ENCODE measurements at regions not wholly inside any gene's neighbourhood (a gene's known extent, or its start where the extent isn't known, plus 50 kb on each side); places are given as distances from the start of the nearest gene placed in this dataset.

GRCh38 chr6:33950891-33951889 is 147.4 kb upstream of the MLN start:
- DNase-seq = peak; percentile 82

- peak; percentile 94 for DNase-seq
These were observed 146.7 kb upstream of the MLN start for GRCh38 chr6:33950472-33950881.

- DNase-seq = no peak
These were observed 146.2 kb upstream of the MLN start for GRCh38 chr6:33949877-33950435.

DNA sequence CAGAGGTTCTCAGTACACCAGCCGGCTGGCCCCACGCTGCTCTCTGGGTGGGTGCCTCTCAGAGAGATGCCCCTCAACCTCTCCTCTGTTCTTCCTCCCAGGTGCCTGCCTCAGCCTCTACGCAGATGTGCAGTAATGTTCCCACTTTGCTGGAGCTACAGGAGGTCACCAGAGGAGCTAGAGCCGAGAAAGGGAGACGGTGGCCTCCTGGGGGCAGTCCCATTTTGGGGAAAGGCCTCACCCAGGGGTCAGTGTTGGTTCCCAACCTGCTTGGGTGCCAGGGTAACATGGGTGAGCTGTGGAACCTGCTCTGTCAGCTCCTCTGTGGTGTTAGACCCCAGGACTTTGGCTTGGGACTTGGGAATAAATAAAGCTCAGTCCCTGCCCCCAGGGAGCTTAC is 145.3 kb upstream of the MLN start:
- no peak for DNase-seq

GRCh38 chr6:33947916-33948594 is 144.3 kb upstream of the MLN start:
- DNase-seq = no peak

DNA sequence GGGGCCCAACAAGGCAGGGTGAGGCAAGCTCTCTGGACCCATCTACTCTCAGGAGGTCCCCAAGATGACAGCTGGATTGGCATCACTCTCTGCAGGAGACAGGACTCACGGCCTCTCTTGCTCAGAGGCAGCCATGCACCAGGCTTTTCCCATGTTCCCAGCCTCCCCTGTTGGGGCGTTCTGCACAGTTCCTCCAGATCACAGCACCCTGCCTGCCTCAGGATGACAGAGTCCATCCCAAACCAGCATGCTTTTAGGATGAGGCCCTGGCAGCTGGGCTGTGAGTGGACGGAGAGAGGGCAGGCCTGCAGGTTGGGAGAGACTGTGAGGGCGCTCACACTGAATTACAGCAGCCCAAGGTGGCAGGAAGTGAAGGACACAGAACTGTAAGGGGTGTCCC is 143.2 kb upstream of the MLN start:
- no peak for DNase-seq

GRCh38 chr6:33945931-33946330 is 142.1 kb upstream of the MLN start:
- no peak for DNase-seq

DNA sequence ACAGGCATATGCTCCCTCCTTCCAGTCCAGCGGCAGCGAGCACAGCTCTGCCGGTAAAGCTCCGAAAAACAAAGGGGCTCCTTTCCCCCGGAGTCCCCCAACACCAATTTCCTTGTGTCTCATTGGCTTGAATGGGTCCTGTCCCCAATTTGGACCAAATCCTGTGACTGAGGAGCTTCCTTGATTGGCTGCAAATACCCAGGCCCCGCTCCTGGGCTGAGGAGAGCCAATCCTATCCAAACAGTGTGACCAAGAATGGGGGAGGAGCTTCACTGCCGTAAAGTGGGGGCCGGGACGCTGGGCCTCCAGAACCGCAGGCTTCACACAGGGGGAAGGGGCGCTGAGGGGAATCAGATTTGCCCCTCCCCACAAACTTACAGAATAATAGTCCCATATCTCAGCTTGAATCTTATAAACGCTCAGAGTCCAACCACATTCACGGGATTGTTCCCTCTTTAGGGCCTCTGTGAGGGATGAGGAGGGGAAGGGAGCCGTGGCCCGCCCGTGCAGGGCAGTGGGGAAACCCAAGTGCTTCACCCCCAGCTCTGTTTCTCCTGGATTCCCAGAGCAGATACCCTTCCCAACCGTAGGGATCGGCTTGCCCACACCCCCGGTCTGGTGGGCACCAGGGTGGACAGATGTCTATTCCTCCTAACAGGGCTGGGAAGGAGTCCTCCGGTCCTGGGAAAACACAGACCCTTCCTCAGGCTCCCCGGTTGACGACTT is 141.0 kb upstream of the MLN start:
- no peak for DNase-seq

GRCh38 chr6:33936886-33937285 is 133.1 kb upstream of the MLN start:
- DNase-seq = no peak

- no peak for DNase-seq
These were observed 131.8 kb upstream of the MLN start for GRCh38 chr6:33935439-33936080.

GRCh38 chr6:33934731-33935270 is 131.0 kb upstream of the MLN start:
- no peak for DNase-seq

GRCh38 chr6:33933101-33933500 is 129.3 kb upstream of the MLN start:
- DNase-seq = no peak

DNA sequence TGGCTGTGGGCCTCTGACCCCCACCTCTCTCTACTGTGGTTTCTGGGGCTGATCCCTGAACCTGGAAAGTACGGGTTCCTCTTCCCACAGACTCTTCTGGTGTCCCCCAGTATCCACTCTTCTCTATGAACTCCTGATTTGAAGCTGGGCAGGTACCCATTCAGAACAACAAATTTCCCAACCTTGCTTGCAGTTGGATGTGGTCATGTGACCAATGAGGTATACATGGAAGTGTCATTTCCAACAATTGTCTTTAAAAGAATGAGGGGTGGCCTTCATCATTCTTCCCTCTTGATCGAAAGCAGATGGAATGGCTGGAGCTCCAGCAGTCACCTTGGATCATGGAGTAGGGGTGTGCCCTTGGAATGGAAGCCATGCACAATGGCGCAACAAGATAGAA is 128.0 kb upstream of the MLN start:
- no peak for DNase-seq

DNA sequence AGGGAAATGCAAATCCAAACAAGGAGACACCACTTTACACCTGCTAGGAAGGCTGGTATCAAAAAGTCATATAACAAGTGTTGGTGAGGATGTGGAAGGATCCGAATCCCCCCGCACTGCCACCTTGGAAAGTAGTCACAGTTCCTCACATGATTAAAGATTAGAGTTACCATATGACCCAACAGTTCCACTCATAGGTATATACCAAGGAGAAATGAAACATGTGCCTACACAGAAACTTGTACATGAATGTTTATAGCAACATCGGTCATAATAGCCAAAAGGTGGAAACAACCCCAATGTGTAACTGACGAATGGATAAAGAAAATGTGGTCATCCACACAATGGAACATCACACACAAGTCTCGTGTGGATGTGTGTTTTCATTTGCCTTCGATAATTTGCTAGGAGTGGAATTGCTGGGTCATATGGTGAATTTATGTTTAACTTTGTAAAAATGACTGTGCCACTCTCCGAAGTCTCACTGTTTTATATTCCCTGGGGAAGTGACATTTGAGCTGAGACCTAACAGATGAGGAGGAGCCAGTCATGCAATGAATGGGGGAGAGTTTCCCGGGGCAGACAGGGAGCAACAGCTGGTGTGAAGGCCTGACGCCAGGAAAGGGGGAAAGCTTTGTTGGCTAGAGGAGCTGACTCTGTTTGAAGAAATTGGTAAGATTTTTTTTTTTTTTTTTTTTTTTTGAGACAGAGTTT is 125.9 kb upstream of the MLN start:
- no peak for DNase-seq

DNA sequence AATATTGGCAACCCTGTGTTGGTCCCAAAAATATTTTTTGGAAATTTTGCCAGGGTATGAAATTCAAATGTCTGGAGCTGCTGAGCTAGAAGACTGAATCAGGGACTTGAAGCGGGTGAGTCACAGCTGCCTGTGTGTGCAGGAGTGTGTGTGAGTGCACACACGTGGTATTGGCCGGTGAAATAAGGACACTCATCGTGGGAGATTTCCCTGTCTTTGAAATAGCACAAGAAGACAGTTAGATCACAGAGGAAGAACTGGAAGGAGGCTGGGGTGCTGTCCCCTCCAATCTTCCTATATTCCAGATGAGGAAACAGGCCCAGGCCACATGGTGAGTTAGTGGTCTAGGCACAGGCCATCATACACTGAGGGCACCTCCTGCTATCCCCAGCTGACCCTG is 123.8 kb upstream of the MLN start:
- no peak for DNase-seq

DNA sequence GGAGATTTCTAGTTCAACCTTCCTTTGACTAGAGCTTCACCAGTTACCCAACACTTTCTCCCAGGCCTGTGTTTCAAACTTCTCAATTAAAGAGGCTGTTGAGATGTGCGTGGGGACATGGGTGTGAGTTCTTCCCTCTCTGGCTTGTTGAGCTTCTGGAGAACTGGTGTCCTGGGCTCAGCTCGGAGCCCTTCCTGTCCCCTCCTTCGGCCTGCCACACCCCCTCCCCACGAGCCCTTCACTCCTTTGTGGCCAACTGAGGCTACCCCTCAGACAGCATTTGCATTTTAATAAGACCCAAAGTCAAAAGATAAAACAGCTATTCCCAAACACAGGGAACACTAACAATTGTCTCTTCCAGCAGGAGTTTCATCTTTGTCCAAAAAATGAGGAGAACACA is 123.3 kb upstream of the MLN start:
- DNase-seq = no peak

DNA sequence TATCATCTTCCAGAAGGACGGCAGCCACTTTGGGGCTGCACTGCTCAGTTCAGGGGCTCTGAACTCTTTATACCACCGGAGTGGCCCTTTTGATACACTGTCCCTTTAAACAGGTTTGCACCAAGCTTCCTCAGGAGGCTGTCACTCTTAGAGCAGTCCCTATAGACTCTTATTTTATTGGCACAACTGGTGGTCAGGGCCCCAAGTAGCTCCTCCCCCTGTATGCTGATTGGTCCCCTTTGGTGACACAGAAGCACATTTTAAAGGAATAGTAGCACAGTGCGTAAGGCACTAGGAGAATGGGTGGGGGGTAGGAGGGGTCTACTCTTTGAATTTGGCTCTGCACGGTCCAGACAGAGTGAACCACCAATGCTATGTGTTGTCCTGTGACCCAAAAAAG is 122.6 kb upstream of the MLN start:
- no peak for DNase-seq

GRCh38 chr6:33925936-33926335 is 122.1 kb upstream of the MLN start:
- no peak for DNase-seq

- DNase-seq = no peak
These were observed 121.4 kb upstream of the MLN start for GRCh38 chr6:33925210-33925609.

DNA sequence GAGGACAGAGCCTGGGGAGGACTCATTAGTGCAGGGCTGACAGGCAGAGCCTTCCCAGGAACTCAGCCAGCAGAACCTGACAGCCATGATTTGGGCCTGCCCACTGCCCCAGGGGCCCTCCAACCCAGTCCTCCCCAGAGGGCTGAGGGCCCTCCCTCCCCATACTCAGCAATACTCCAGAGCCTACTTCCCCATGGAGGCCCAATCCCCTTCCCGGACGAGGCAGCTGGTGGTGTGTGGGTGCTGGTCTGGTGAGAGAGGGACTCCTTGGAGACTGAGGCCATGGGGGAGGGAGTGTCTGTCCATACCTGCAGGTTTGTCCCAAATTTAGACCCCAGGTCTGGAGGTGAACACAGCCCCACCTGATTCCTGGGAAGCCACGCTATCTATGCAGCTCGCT is 120.9 kb upstream of the MLN start:
- no peak for DNase-seq

GRCh38 chr6:33923857-33924514 is 120.2 kb upstream of the MLN start:
- DNase-seq = no peak

Measured in NCI-H2029 (cell line).